ENCODE measurements at regions not wholly inside any gene's neighbourhood (a gene's known extent, or its start where the extent isn't known, plus 50 kb on each side); places are given as distances from the start of the nearest gene placed in this dataset.
"Not testable (repeated sequence)": the region's sequence is repeated elsewhere in the genome, so short reads cannot be mapped to it uniquely, and the experiment has no call there.

DNA sequence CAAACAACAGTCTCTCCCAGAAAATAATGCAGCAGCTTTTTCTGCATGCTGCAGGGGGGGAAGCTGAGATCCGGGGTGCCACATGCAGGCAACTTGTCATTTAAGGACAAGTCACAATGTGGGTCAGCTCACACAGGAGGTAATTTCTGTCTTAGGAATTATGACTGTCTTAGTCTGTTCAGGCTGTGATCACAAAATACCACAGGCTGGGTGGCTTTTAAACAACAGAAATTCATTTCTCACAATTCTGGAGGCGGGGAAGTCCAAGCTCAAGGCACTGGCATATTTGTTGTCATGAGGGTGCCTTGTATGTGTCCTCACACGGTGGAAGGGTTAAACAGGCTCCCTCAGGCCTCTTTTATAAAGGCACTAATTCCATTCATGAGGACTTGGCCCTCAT is 127.7 kb downstream of the DIRAS2 start:
- DNase-seq: no peak

DNA sequence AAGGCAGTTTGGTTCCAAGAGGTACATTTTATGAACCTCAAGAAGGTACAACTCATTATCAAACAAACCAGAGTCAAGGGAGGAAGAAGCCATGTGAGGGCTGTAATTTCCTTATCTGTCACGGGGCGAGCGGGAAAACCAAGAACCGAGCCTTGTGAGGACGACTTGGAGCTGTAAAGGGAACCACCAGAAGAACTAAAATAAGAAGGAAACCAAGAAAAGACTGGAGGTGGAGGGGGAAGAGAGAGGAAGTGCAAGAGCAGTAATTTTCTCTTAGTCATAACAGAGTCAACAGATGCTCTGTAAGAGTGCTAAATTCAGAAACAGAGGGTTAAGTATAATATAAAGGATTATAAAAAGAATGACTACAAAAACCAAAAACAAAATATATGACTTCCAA is 127.1 kb downstream of the DIRAS2 start:
- DNase-seq: no peak

DNA sequence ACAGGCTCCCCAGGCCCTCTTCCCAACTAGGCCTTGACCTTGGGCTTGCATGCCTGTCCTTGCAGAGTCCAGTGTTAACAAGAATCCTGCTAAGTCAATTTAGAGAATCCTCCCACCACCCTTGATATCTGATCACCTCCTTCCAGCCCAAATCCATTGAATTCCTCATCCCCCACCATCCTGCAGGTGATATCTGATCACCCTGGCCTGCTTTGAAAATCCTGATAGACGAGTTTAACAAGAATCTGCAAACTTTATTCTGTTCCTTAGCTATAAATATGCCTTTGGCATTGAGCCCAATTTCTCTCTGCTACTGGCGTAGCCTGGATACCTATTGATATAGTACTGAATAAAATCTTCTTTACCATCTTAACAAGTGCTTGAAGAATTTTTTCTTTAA is 125.5 kb downstream of the DIRAS2 start:
- DNase-seq: no peak

DNA sequence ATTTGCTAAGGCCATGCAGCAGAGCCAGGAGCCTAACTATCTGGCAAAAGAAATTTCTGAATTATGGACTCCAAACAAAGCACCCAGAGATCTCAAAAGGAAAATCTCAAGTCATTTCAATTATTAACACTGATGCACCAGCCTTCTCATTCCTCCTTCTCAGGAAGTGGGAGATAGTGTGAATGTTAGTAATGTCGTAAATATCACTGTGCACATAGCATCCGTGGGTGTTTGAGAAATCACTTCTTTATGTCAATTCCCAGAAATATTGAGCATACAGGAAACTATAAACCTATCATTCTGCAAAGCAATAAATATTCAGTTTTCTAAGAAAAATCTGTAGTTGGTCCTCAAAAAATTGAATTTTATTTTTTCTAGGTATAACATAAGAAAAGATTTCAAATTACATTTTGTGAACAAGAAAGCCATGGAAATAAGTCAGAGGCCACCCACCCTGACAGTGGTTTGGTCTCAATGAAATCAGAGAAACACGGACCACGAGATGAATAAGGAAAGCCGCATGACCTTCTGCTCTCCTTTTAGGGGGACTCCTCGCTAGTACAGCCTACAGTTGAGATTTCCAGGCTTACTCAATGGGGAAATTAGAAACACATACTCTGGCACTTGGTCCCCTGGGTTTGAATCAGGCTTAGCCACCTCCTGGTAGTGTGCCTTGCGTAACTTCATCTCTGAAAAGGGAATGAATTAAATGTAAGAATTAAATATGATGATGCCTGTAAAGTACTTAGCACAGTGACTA is 120.6 kb downstream of the DIRAS2 start:
- DNase-seq: no peak

DNA sequence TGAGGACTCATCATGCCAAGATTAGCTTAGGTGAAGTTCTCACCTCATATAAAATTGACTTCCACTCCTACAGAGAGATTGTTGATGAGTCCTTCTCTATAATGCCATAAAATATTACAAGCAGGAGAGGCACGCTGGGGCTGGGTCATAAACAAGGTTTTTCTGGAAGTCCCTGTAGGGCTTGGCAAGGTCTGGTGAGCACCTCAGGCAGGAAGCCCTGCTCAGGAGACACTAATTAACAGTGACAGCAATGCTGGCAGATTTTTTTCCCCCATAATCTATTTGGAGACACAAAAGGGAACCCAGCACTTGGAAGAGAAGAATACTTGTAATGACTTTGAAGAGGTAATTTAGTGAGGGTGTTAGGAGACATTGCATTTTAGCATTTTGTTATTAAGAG is 118.7 kb downstream of the DIRAS2 start:
- no peak for DNase-seq

DNA sequence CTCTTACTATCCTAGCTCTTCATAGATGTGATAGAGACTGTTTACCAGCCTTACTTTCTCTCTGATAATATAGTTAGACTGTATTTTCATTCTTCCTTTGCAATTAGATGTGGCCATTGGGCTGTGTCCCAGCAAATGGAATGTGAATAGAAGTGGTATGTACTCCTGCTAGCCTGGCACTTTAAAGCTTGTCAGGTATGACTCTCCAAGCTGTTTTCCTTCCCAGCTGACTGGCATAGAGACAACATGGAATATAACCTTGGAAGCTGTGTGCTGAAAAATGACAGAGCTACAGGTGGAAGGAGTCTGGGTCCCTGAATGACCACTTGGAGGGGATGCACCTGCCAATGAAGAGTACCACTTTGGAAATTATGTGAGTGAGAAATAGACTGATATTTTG is 116.2 kb downstream of the DIRAS2 start:
- DNase-seq: no peak

DNA sequence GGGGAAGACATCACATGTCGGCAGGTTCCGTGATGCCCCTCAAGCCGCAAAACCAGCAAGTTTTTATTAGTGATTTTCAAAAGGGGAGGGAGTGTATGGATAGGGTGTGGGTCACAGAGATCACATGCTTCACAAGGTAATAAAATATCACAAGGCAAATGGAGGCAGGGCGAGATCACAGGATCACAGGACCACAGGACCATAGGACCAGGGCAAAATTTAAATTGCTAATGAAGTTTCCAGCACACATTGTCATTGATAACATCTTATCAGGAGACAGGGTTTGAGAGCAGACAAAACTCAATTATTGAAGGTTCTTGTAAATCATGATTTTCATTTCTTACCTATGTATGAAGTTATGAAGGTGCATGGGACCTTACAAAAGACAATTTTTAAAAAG is 106.5 kb downstream of the DIRAS2 start:
- not testable (repeated sequence) for DNase-seq

DNA sequence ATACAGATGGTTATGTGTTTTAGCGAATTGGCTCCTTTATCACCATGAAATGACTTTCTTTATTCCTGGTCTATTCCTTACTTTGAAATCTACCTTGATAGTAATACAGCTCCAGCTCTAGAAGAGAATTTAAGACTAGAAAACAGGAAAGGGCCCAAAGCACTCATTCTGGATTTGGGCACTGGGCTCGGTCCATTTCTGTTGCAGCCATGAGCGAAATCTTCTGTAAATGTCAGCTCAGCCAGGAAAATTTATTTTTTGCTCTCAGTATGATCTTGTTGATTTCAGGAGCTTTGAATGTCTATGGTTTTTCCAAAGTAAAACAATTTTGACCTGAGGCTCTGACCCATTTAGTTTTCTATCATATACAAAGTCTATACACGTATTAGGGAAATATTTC is 104.1 kb downstream of the DIRAS2 start:
- no peak for DNase-seq

DNA sequence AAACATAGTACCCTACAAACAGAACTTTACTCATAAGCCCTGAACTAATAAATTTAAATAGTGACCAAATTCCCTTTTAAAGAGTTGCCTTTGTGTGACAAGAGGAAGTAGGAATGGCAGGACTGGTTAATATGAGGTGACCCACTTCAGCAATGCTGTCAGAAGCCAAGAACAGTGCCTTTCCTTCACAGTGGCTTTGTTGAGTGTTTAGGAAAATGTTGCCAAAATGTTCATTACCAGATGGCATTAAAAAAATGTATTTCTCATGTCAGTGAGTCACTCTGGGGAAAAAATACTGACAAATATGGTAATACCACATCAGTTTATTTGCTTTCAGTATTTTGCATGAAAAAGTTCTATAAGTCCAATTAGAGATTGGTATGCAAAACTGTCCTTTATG is 103.3 kb downstream of the DIRAS2 start:
- DNase-seq: no peak

DNA sequence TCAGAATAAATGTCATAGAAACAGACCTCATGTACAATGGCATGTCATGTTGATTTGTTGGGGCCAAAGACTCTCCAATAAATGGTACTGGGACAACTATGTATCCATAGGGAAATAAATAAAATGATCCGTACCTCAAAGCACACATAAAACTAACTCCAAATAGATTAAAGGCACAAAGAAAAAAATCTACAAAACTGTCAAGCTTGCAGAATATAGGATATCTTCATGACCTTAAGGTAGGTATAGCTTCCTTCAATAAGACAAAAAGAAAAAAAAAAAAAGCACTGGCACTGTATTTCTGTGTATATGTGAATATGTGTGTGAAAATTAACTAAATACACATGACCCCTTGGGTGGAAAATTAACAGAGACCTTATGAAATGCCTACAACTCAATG is 101.9 kb downstream of the DIRAS2 start:
- DNase-seq: no peak

DNA sequence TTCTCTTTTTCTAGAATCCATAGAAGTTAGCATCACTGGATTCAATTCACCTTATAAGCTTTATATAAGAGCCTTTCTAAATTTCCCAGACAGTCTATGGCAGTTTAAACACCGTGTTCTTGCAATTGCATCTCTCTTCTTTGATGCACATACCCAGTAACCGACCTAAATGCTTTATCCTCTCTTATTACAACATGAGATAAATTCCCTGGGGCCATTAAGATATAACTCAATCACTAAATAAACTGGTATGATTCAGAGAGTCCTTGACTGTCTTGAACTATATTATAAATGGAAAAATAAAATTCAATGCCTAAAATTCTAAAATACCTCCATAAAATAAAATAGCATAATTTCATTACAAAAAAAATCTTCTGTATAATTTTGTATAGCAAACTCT is 98.1 kb downstream of the DIRAS2 start:
- no peak for DNase-seq

DNA sequence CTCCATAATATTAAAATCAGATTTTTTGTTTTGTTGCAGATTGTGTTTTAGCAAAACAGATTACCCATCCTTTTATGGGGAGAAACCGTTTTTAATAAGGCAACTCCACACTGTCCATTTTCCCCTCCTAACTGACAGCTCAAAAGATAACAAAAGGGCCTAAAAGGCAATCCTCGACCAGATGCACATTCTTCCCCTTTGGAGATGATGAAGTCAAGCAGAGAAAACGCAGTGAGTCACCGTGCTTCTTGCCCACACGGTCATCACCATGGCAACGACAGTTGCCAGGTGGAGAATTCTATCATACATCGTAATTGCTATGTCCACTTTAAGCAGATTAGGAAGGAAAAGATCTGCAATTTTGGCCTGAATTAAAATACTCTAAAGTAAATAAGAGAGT is 96.4 kb downstream of the DIRAS2 start:
- DNase-seq: no peak

DNA sequence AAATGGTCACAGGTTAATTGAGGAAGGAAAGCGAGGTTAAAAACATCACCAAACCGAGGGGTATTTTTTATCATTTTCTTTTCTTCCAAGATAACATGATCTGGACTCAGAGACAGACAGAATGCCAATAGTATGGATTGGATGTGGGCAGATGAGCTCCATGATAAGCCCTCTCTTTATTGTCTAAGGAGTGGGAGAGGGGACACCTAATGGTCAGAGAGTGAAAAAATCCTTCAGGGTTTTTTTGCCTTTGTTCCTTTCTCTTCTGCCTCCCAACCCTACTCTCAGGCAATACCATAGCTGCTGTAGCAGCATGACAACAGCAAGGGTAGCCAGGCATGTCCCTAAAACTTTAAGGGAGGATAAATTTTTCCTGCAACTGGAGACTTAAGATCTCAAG is 94.7 kb downstream of the DIRAS2 start:
- no peak for DNase-seq

DNA sequence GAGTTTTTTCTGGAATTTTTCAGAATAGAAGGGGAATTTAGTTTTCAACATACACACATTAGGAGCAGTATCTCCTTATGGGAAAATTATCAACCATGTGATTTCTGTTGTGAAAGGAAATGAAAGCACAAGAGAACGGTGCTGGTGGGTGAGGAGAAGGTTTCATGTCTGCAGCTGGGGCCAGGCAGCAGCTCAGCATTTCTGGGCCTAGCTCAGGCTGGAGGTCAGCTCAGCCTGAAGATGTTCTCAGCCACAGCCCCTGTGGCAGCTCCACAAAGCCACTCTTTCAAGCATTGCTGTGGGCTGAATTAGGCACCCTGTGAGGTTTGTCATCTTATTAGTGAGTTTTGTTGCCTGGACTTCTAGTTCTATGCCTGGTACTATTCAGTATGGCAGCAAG is 90.3 kb downstream of the DIRAS2 start:
- no peak for DNase-seq

DNA sequence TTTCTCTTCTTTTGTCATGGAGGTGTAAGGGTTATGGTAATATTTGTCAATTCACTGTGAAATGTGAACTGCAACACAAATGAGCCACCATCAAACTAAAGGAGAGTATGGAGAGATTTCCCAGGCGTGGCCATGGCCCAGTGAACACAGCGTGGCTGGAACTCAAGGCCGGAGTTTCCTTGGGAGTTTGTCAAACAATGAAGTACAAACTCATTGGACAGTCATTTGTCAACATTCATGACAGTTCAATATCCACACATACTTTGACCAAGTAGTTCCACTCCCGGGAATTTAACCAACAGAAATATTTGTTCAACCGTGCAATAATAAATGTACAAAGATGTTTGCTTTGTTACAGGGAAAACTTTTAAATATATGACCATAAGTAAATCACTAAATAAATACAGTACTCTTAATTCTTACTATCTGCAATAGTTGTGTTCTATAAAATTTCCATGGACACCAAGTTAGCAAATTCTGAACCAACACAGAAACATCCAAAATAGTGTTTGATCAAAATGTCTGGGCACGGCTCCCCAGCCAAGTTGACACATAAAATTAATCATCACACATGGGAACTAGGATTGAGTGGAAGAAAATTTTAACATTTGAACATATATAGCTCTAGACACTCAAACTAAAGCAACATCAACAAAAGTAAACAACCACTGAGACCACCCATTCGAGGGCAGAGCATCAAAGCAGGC is 87.1 kb downstream of the DIRAS2 start:
- DNase-seq: no peak

DNA sequence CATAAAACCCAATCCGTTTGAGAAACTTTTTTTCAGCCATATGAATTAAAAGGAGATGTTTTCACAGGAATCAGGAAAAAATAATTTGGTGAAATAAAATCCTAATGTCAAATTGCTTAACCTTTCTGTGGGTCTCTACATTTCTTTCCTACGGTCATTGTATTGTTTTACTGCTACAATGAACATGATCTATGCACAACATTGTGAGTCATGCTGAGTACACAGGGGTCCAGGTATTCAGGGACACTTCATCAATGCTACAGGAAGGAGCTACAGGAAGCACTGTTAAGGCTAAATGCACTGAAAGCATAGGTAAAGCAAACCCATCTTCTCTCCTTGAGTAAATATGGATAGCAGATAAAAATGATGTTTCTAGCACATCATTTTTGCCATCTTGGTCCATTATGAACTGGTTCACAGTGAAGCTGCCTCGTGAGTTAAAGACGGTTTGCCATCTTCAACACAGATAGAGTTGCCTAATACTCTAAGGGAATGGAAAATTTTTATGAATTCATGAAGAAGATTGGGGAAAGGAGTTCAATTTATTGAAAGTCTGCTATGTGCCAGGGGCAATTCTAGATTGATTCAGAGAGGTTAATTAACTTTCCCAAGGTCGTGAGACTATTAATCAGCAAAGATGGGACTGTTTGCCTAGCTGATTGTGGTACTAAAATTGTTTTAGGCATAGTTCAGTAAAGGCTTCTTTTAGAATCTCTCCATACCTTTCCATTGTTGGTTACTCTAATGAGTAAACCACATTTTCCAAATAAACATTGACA is 85.5 kb downstream of the DIRAS2 start:
- no peak for DNase-seq

DNA sequence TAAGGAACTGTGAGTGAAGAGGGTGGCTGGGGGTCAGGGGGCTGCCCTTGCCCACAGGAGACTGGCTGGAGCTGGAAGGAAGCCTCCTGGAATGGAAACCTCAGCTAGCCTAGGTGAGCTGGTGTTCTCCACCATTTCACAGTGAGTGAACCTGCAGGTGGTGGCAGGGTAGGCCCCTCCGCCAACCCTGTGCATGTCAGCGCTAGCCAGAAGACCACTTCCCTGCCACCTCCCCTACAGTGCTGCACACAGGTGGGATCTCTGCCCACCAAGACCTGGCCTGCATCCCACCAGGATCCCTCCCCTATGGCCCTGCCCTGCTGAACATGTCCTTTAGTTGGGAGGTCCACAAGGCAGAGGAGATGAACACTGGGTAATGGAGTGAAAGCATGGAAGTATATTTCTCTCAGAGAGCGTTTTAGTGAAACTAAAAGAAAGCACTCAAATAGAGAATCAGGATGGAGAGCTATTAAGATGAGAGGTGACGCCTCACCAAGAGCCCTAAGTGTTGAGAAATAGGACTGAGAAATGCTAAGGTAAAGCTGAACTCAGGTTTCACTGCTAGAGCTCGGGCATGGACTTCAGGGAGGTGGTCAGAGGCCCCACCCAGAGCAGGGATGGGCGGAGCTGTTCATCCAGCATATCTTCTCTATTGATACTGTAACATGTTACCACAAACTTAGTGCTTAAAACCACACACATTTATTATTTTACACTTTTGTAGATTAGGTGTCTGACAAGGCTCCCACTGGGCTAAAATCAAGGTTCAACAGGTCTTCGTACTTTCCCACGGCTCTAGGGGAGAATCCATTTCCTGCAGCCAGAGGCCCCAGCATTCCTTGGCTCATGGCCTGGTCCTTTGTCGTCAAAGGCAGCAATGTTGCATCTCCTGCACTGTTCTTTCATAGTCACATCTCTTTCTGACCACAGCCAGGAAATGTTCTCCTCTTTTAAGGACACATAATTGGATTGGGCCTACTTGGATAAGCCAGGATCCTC is 83.2 kb downstream of the DIRAS2 start:
- DNase-seq: no peak
